ENCODE measurements at regions not wholly inside any gene's neighbourhood (a gene's known extent, or its start where the extent isn't known, plus 50 kb on each side); places are given as distances from the start of the nearest gene placed in this dataset.

GRCh38 chr10:81728692-81729091 lies 146.3 kb upstream of the NRG3 start:
- RAD21 ChIA-PET (ENCODE audit: unreplicated experiment), result no interaction called here
- POLR2A ChIA-PET, result no interaction called here
- H3K27ac ChIP-seq (ENCODE audit: control insufficient read depth, insufficient read depth), result no peak overlapping the region
- DNase-seq (ENCODE audit: low read depth, low spot score) (no peak), ATAC-seq (no peak), FAIRE-seq (no peak)
- intact Hi-C loops (cut with micrococcal nuclease; ENCODE audit: unreplicated experiment) (no loop called here), in situ Hi-C loops (cut with MboI) (no loop called here)
- H3K4me2 ChIP-seq (ENCODE audit: control insufficient read depth, insufficient read depth), result no peak overlapping the region
- BruUV-seq (replicated peaks), result no TSS peak
- H3K27me3 ChIP-seq (replicated peaks in 1 of 2; ENCODE audit: control insufficient read depth in 2 of 2, insufficient read depth in 2 of 2, low read length in 1 of 2), result no peaks in the 10 kb centered on the region
- 0% methylated on average over 1 of the region's 1 CpG for WGBS (ENCODE audit: insufficient coverage, insufficient replicate concordance, low lambda C conversion rate, missing lambda C conversion rate)
- no peak overlapping the region for H3K4me3 ChIP-seq
- no peak overlapping the region for H3K9ac ChIP-seq (ENCODE audit: control insufficient read depth, insufficient read depth, low read length)
- H2AFZ ChIP-seq (ENCODE audit: control insufficient read depth, low read depth, low read length), result no peak overlapping the region
- H3K79me2 ChIP-seq (ENCODE audit: control insufficient read depth, insufficient read depth, low read length), result no peaks in the 10 kb centered on the region
- no peaks in the 10 kb centered on the region for H4K20me1 ChIP-seq (ENCODE audit: control insufficient read depth, insufficient read depth)
- CTCF ChIA-PET, result no interaction called here
- SMC1A ChIA-PET (ENCODE audit: uncharacterized antibody, unreplicated experiment), result no interaction called here
- H3K4me1 ChIP-seq (ENCODE audit: control insufficient read depth, insufficient read depth, low read length), result no peaks in the 10 kb centered on the region
- H3K36me3 ChIP-seq (ENCODE audit: control insufficient read depth in 2 of 2, insufficient read depth in 2 of 2, low read length in 1 of 2), result no peaks in the 10 kb centered on the region
- TF ChIP-seq ATF7 (IDR thresholded peaks at IDR 0.05; ENCODE audit: low read depth) (no peak), CEBPZ (IDR thresholded peaks at IDR 0.05; ENCODE audit: low read depth, low read length) (no peak), ZNF217 (IDR thresholded peaks at IDR 0.05) (no peak), SMC3 (IDR thresholded peaks at IDR 0.05; ENCODE audit: borderline replicate concordance, low read length) (no peak), BCL3 (IDR thresholded peaks at IDR 0.05; ENCODE audit: borderline replicate concordance, insufficient read depth, low read depth, low read length, poor library complexity, severe bottlenecking) (no peak), SMAD5 (IDR thresholded peaks at IDR 0.05; ENCODE audit: low read depth) (no peak), ZBTB4 (CRISPR knock-in tag; IDR thresholded peaks at IDR 0.05) (no peak)
- H3K9me3 ChIP-seq (replicated peaks; ENCODE audit: control insufficient read depth, insufficient read depth, low read length), result no peaks in the 10 kb centered on the region
